Spleen (tissue), 11 donors: ENCODE measurements at regions not wholly inside any gene's neighbourhood (a gene's known extent, or its start where the extent isn't known, plus 50 kb on each side); places are given as distances from the start of the nearest gene placed in this dataset.

ENCODE experiments used
- DNase-seq: peaks from one replicate; pipeline ENCODE4 v3.0.0-alpha.2; 2020
- H3K27ac ChIP-seq, 8 donors: fragments of 200-600 bp; sonication (generic) in 7 of 8; 1 replicate in 4 of 8; 2 replicates in 4 of 8; pipeline versions ENCODE4 v1.5.0 to v1.8.0; 2016 to 2021; ENCODE audit warnings: inconsistent platforms in 4 of 8, mild to moderate bottlenecking in 4 of 8, moderate library complexity in 1 of 8
- H3K27me3 ChIP-seq, 7 donors: fragments of 200-600 bp; sonication (generic) in 6 of 7; replicated peaks in 1 of 7; 1 replicate in 4 of 7; 2 replicates in 3 of 7; pipeline versions ENCODE4 v1.5.0 to v1.8.0; 2016 to 2021; ENCODE audit warnings: inconsistent platforms in 3 of 7, mild to moderate bottlenecking in 1 of 7
- H3K36me3 ChIP-seq, 6 donors: fragments of 200-600 bp; sonication (generic) in 5 of 6; 1 replicate in 4 of 6; 2 replicates in 2 of 6; pipeline versions ENCODE4 v1.5.0 to v1.8.0; 2016 to 2021; ENCODE audit warnings: inconsistent platforms in 2 of 6
- H3K4me1 ChIP-seq, 6 donors: fragments of 200-600 bp; sonication (generic) in 5 of 6; 1 replicate in 3 of 6; 2 replicates in 3 of 6; pipeline versions ENCODE4 v1.5.0 to v1.8.0; 2016 to 2021; ENCODE audit warnings: inconsistent platforms in 3 of 6
- H3K4me3 ChIP-seq, 8 donors: fragments of 200-600 bp; sonication (generic) in 7 of 8; 1 replicate in 4 of 8; 2 replicates in 4 of 8; pipeline versions ENCODE4 v1.5.0 to v1.8.0; 2016 to 2021; ENCODE audit warnings: inconsistent platforms in 4 of 8, mild to moderate bottlenecking in 4 of 8, moderate library complexity in 2 of 8
- H3K9me3 ChIP-seq, 8 donors: fragments of 200-600 bp; sonication (generic) in 7 of 8; 1 replicate in 4 of 8; 2 replicates in 4 of 8; pipeline versions ENCODE4 v1.5.0 to v1.8.0; 2016 to 2021; ENCODE audit warnings: inconsistent platforms in 4 of 8
- POLR2A ChIP-seq, 3 donors: fragments of 450-650 bp; IDR thresholded peaks; one replicate each; pipeline ENCODE4 v1.5.1; 2017; ENCODE audit warnings: antibody characterized with exemption in 3 of 3, mild to moderate bottlenecking in 1 of 3
- POLR2AphosphoS5 ChIP-seq, 3 donors: sonication (generic); formaldehyde crosslinking; IDR thresholded peaks; one replicate each; pipeline ENCODE4 v1.5.1; 2017; ENCODE audit warnings: antibody characterized with exemption in 3 of 3
- WGBS, 5 donors: extraction: QIAGEN DNeasy Blood & Tissue Kit in 3 of 5; methylation state at CpG; one replicate each; pipeline versions ENCODE4 v1.1.5 to v1.1.7; 2013 to 2018; 5-methylcytosine and 5-hydroxymethylcytosine counted together
- intact Hi-C: fragments of 100-400 bp; cut with DNase I; formaldehyde crosslinking; loops from one replicate; pipeline ENCODE4 v1.15.0; 2023; ENCODE audit warnings: low total_unique reads
- TF ChIP-seq, protein P1 (sequence below), 11 experiments: fragments of 200-600 bp in 7 of 11; fragments of 450-650 bp in 4 of 11; sonication (generic) in 4 of 11; IDR thresholded peaks in 8 of 11; conservative IDR thresholded peaks in 3 of 11; 1 replicate in 7 of 11; 2 replicates in 4 of 11; pipeline versions ENCODE4 v1.4.0 to v1.8.0; 2016 to 2021; ENCODE audit warnings: antibody characterized with exemption in 11 of 11, inconsistent platforms in 4 of 11, mild to moderate bottlenecking in 1 of 11
- donor health status: healthy with polysubstance abuse.
- donor health status: DM: no; HTN: no; CAD: no; lungs with moderate emphysema.
- donor health status: DM: no; HTN: no; CAD: no.
- donor health status: Bipolar disorder and iron deficiency.
- donor health status: healthy.
- donor health status: DM: no; HTN: no; CAD: no.
- donor health status: DM: yes; HTN: yes; CAD: no.

DNA sequence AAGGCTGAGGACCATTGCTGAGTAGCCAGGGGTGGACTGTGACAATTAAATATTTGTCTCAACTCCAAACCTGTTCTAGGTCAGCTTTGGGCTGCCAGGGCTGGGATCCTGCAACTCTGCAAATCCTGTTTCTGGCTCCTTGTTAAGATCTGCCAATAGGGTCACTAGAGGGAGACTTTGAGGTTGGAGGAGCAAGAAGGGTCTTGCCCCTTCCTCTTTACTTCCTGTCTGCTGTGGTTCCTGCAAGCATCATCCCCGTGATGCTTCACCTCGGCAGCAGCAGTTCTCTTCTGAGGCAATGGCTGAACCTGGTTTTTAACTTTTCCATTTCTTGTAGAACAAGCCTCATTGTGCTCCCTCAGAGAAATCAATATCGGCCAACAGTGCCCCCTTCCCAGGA lies 124.6 kb downstream of the IRX5 start:
- Histone ChIP-seq H3K4me1 (peaks cover 0 to 8% (median 0%) of the 10 kb centered on the region in 6 donors), H3K9me3 (peaks cover 0 to 14% (median 0%) of the 10 kb centered on the region in 8 donors), H3K36me3 (no peaks in the 10 kb centered on the region), H3K27me3 (peaks cover 5 to 65% (median 20%) of the 10 kb centered on the region in 7 donors), H3K4me3 (no peak overlapping the region), H3K27ac (no peak overlapping the region)
- no peak for DNase-seq
- no peak for TF ChIP-seq POLR2A (IDR thresholded peaks at IDR 0.05)
- TF ChIP-seq, protein P1, sequence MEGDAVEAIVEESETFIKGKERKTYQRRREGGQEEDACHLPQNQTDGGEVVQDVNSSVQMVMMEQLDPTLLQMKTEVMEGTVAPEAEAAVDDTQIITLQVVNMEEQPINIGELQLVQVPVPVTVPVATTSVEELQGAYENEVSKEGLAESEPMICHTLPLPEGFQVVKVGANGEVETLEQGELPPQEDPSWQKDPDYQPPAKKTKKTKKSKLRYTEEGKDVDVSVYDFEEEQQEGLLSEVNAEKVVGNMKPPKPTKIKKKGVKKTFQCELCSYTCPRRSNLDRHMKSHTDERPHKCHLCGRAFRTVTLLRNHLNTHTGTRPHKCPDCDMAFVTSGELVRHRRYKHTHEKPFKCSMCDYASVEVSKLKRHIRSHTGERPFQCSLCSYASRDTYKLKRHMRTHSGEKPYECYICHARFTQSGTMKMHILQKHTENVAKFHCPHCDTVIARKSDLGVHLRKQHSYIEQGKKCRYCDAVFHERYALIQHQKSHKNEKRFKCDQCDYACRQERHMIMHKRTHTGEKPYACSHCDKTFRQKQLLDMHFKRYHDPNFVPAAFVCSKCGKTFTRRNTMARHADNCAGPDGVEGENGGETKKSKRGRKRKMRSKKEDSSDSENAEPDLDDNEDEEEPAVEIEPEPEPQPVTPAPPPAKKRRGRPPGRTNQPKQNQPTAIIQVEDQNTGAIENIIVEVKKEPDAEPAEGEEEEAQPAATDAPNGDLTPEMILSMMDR (IDR thresholded peaks at IDR 0.05 in 8 of 11, conservative IDR thresholded peaks at IDR 0.05 in 3 of 11) = no peak
- no peak for TF ChIP-seq POLR2AphosphoS5 (IDR thresholded peaks at IDR 0.05)
- intact Hi-C loops = no loop called here
- WGBS, 5 donors = 68 to 80% (median 76%) methylated on average over 3 of the region's 3 CpGs

DNA sequence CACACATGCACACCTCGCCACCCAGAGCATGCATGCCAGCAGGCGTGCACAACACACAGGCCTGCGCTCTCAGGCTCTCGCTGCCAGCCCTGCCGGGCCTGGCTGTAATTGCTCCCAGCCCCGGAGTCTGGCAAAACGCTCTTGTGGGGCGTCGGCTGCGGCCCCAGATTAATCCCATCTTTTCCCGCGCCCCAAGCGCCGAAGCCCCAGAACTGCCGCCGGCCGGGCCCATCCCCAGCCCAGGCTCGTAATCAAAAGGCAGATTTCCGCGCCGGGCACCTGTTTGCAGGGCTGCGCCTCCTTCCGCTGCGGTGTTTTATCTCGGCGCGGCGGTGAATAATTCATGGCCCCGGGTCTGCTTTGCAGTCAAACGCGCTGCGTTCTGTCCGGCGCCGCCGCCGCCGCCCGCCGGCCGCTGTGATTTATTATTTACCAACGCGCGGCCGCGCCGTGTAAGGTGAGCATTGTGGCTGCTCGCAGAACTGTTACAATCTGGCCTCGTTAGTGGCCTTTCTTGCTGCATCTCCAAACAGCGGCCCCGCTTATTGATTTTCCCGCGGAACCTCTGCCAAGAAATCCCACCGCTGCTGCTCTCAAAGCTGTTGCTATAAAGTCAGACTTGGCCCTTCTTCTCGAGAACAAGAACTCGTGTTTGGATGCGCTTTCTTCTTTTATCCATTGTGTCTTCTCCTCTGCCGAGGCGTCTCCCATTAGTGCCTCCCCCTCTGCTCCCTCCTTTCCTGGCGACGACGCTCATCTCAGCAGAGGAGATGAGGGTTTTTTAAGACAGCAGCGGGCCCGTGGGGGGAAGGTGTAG lies 126.1 kb downstream of the IRX5 start:
- intact Hi-C loops = no loop called here
- peak; percentile 45 for DNase-seq
- no peak overlapping the region for H3K27ac ChIP-seq
- H3K4me3 ChIP-seq = no peak overlapping the region
- peaks cover 5 to 73% (median 20%) of the 10 kb centered on the region in 7 donors for H3K27me3 ChIP-seq
- H3K36me3 ChIP-seq = no peaks in the 10 kb centered on the region
- TF ChIP-seq POLR2A (IDR thresholded peaks at IDR 0.05) = no peak
- TF ChIP-seq, protein P1 (IDR thresholded peaks at IDR 0.05 in 8 of 11, conservative IDR thresholded peaks at IDR 0.05 in 3 of 11) = no peak
- no peak for TF ChIP-seq POLR2AphosphoS5 (IDR thresholded peaks at IDR 0.05)
- peaks cover 0 to 14% (median 0%) of the 10 kb centered on the region in 8 donors for H3K9me3 ChIP-seq
- H3K4me1 ChIP-seq = peaks cover 0 to 8% (median 0%) of the 10 kb centered on the region in 6 donors
- 5 to 7% (median 5%) methylated on average over 35 to 64 of the region's 64 CpGs for whole genome bisulfite sequencing, 5 donors

DNA sequence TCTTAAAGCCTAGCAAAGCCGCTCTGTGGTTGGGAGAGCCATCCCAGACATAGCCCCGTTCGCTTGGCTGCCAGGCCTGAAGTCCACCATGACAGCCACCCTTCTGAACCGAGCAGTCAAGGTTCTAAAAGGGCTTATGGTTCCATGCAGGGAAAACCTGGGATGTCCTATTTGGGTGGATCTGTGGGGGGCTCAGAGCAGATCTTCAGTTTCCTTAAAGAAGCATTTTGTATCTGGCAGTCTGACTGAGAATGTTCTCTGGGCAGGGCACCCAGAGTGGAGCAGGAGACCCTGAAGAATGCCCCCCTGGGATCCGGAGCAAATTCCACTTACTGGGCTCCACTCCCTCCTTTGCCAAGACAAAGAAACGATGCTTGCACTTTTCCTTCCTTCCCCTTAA lies 127.2 kb downstream of the IRX5 start:
- peaks cover 0 to 8% (median 0%) of the 10 kb centered on the region in 6 donors for H3K4me1 ChIP-seq
- no peak overlapping the region for H3K4me3 ChIP-seq
- peak; percentile 27 for DNase-seq
- H3K27ac ChIP-seq = no peak overlapping the region
- peaks cover 5 to 80% (median 20%) of the 10 kb centered on the region in 7 donors for H3K27me3 ChIP-seq
- no peak for TF ChIP-seq POLR2AphosphoS5 (IDR thresholded peaks at IDR 0.05)
- TF ChIP-seq, protein P1 (IDR thresholded peaks at IDR 0.05 in 8 of 11, conservative IDR thresholded peaks at IDR 0.05 in 3 of 11) = no peak
- TF ChIP-seq POLR2A (IDR thresholded peaks at IDR 0.05) = no peak
- intact Hi-C loops = no loop called here
- no peaks in the 10 kb centered on the region for H3K36me3 ChIP-seq
- 63 to 88% (median 75%) methylated on average over 2 to 6 of the region's 6 CpGs for WGBS, 5 donors
- H3K9me3 ChIP-seq = peaks cover 0 to 14% (median 0%) of the 10 kb centered on the region in 8 donors

DNA sequence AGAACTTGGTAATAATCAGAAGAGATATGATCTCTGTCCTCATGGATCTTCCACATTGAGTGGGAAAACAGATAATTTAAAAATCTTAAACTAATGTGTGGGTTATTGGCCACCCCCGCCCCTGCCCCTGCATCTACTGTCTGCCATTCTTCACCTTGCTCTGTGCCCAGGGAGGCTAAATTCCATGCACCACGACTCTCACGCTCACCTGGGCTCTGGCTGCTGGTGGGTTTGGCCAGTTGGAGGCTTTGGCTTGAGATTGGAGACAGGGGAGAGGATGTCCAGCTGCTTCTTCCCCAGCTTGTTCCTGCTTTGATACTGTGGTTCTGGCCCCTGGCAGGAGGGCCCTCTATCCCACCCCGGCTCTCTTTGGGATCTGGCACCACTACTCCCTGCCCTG lies 127.9 kb downstream of the IRX5 start:
- DNase-seq = peak; percentile 19
- H3K27me3 ChIP-seq = peaks cover 5 to 86% (median 20%) of the 10 kb centered on the region in 7 donors

More for the DNA sequence above, 127.9 kb downstream of the IRX5 start:
- WGBS, 5 donors = 61 to 80% (median 67%) methylated on average over 4 of the region's 4 CpGs
- TF ChIP-seq, protein P1 (IDR thresholded peaks at IDR 0.05 in 8 of 11, conservative IDR thresholded peaks at IDR 0.05 in 3 of 11) = no peak
- TF ChIP-seq POLR2AphosphoS5 (IDR thresholded peaks at IDR 0.05) = no peak
- TF ChIP-seq POLR2A (IDR thresholded peaks at IDR 0.05) = no peak
- Histone ChIP-seq H3K9me3 (peaks cover 0 to 14% (median 0%) of the 10 kb centered on the region in 8 donors), H3K4me3 (no peak overlapping the region), H3K36me3 (no peaks in the 10 kb centered on the region), H3K27ac (no peak overlapping the region), H3K4me1 (peaks cover 0 to 8% (median 0%) of the 10 kb centered on the region in 6 donors)
- intact Hi-C loops = no loop called here
